ENCODE measurements at regions not wholly inside any gene's neighbourhood (a gene's known extent, or its start where the extent isn't known, plus 50 kb on each side); places are given as distances from the start of the nearest gene placed in this dataset.

- Histone ChIP-seq H3K9me3 (no peaks in the 10 kb centered on the region), H3K27me3 (no peaks in the 10 kb centered on the region), H3K27ac (peak overlapping the region; percentile 86 to 89), H3K4me3 (no peak overlapping the region), H3K4me1 (peaks cover 0 to 25% of the 10 kb centered on the region in 2 donors), H3K36me3 (no peaks in the 10 kb centered on the region)
- intact Hi-C loops (cut with DNase I; ENCODE audit: low total_unique reads), result no loop called here
- TF ChIP-seq CTCF (IDR thresholded peaks at IDR 0.05) (no peak), POLR2AphosphoS5 (IDR thresholded peaks at IDR 0.05) (no peak), POLR2A (IDR thresholded peaks at IDR 0.05) (no peak)
- no peak for DNase-seq (ENCODE audit: low spot score in 2 of 2)
These were observed 62.8 kb upstream of the ATL2 start for GRCh38 chr2:38439863-38440262.

GRCh38 chr2:38438883-38439612, 62.0 kb upstream of the ATL2 start:
- no peaks in the 10 kb centered on the region for H3K36me3 ChIP-seq
- no peaks in the 10 kb centered on the region for H3K9me3 ChIP-seq
- intact Hi-C loops (cut with DNase I; ENCODE audit: low total_unique reads), result no loop called here
- no peak for DNase-seq (ENCODE audit: low spot score in 2 of 2)
- no peak overlapping the region for H3K4me3 ChIP-seq
- H3K4me1 ChIP-seq, result peaks cover 0 to 25% of the 10 kb centered on the region in 2 donors
- peak overlapping the region; percentile 86 to 89 for H3K27ac ChIP-seq
- TF ChIP-seq POLR2A (IDR thresholded peaks at IDR 0.05) (no peak), POLR2AphosphoS5 (IDR thresholded peaks at IDR 0.05) (no peak), CTCF (IDR thresholded peaks at IDR 0.05) (no peak)
- H3K27me3 ChIP-seq, result no peaks in the 10 kb centered on the region

GRCh38 chr2:38438133-38438882, 61.2 kb upstream of the ATL2 start:
- Histone ChIP-seq H3K4me1 (peaks cover 0 to 25% of the 10 kb centered on the region in 2 donors), H3K36me3 (no peaks in the 10 kb centered on the region)

DNA sequence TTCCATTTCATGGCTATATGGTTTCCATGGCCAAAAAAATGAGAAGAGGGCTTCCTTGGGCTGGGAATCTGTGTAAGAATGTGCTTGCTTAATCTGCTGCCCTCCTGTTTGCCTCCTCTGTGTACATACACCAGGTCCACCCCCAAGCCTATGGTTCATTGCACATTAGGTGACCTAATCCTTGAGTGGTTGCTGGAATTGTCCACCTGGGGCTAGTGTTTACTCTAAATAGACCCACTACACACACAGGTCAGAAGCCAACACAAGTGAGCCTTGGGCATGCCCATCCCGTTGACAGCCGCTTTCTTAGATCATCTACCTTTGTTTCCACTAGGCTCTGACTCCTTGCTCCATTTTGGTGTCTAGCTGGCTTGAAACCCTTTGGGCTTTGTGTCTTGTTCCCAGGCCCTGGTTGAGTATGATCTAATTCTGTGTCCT, 59.2 kb upstream of the ATL2 start:
- no peak for DNase-seq (ENCODE audit: low spot score in 2 of 2)

More at GRCh38 chr2:38438133-38438882, 61.2 kb upstream of the ATL2 start:
- intact Hi-C loops (cut with DNase I; ENCODE audit: low total_unique reads), result no loop called here
- TF ChIP-seq POLR2AphosphoS5 (IDR thresholded peaks at IDR 0.05), result no peak
- TF ChIP-seq POLR2A (IDR thresholded peaks at IDR 0.05), result no peak
- no peak for TF ChIP-seq CTCF (IDR thresholded peaks at IDR 0.05)
- H3K27me3 ChIP-seq, result no peaks in the 10 kb centered on the region
- H3K4me3 ChIP-seq, result peak overlapping the region in 2 of 3 donors; percentile 26 to 44
- no peaks in the 10 kb centered on the region for H3K9me3 ChIP-seq
- peak overlapping the region; percentile 86 to 89 for H3K27ac ChIP-seq
- DNase-seq (ENCODE audit: low spot score in 2 of 2), result peak in 1 of 2 donors; percentile 45

More for the DNA sequence above, 59.2 kb upstream of the ATL2 start:
- Histone ChIP-seq H3K27me3 (no peaks in the 10 kb centered on the region), H3K27ac (peak overlapping the region; percentile 81 to 86), H3K4me3 (peak overlapping the region in 2 of 3 donors; percentile 40 to 44), H3K4me1 (peaks cover 0 to 8% of the 10 kb centered on the region in 2 donors), H3K9me3 (no peaks in the 10 kb centered on the region), H3K36me3 (no peaks in the 10 kb centered on the region)
- TF ChIP-seq POLR2A (IDR thresholded peaks at IDR 0.05) (no peak), POLR2AphosphoS5 (IDR thresholded peaks at IDR 0.05) (no peak), CTCF (IDR thresholded peaks at IDR 0.05) (no peak)
- intact Hi-C loops (cut with DNase I; ENCODE audit: low total_unique reads), result no loop called here
